ENCODE measurements at regions not wholly inside any gene's neighbourhood (a gene's known extent, or its start where the extent isn't known, plus 50 kb on each side); places are given as distances from the start of the nearest gene placed in this dataset.

DNA sequence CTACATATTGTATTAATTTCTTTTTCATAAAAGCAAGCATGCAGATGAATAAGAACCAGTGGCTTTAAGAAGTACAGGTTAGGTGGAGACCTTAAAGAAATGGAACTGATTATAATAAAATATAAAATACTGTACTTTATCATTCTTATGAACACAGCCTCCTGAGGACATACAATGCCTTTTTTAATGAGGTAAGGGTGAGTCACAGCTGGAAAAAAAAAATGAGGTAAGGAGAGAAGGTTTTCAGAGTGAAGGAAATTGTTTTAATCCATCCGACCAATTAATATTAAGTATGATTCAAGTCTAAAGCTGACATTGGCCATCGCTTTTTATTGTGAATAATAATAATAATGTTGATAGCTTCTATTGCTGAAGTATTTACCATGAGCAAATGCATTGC is 170.3 kb upstream of the SOX2 start:
- no peaks in the 10 kb centered on the region for H3K36me3 ChIP-seq (ENCODE audit: insufficient read depth, low read length)
- H3K4me1 Mint-ChIP-seq = no peaks in the 10 kb centered on the region
- H3K27me3 ChIP-seq (ENCODE audit: insufficient read depth, low read length, poor library complexity, severe bottlenecking) = no peaks in the 10 kb centered on the region
- no peak overlapping the region for H3K4me3 Mint-ChIP-seq
- ChIA-PET POLR2A (no interaction called here), CTCF (no interaction called here)
- no peaks in the 10 kb centered on the region for H3K27me3 Mint-ChIP-seq
- no peak overlapping the region for H3K27ac ChIP-seq (ENCODE audit: low read depth, low read length)
- no peak overlapping the region for H3K27ac Mint-ChIP-seq
- H3K36me3 Mint-ChIP-seq = no peaks in the 10 kb centered on the region
- H3K9me3 ChIP-seq (ENCODE audit: low read length) = no peaks in the 10 kb centered on the region
- H3K4me3 ChIP-seq (ENCODE audit: low read length) = no peak overlapping the region
- peaks cover 9 to 31% (median 20%) of the 10 kb centered on the region in 5 donors for H3K9me3 Mint-ChIP-seq
- no peak for DNase-seq
- no peaks in the 10 kb centered on the region for H3K4me1 ChIP-seq (ENCODE audit: insufficient read depth, low read length)

DNA sequence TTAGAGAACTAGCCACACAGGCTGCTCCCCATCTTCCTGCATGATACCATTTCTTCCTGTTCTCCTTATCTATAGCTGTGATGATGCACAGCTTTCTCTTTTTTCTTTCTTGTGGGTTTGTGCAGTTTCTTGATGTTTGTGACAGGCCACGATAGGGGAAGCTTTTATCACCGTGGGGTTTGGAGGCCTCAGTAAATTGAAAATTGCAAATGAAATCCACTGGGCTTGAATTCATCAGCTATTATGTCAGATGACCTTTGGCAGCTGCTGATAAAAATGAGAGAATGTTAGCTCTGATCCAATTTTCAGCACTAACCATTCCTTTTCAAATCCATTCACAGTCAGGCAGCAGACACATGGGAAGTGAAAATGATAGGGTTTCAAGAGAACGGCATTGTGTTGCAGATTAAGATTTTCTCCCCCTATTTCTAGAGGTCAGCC is 176.9 kb upstream of the SOX2 start:
- no peak overlapping the region for H3K4me3 Mint-ChIP-seq
- POLR2A ChIA-PET = no interaction called here
- no peak for DNase-seq
- Histone ChIP-seq H3K27me3 (ENCODE audit: insufficient read depth, low read length, poor library complexity, severe bottlenecking) (no peaks in the 10 kb centered on the region), H3K4me3 (ENCODE audit: low read length) (no peak overlapping the region), H3K27ac (ENCODE audit: low read depth, low read length) (no peak overlapping the region), H3K36me3 (ENCODE audit: insufficient read depth, low read length) (no peaks in the 10 kb centered on the region), H3K4me1 (ENCODE audit: insufficient read depth, low read length) (no peaks in the 10 kb centered on the region), H3K9me3 (ENCODE audit: low read length) (no peaks in the 10 kb centered on the region)
- no peaks in the 10 kb centered on the region for H3K27me3 Mint-ChIP-seq
- H3K9me3 Mint-ChIP-seq = peaks cover 2 to 33% (median 15%) of the 10 kb centered on the region in 5 donors
- CTCF ChIA-PET = no interaction called here
- H3K4me1 Mint-ChIP-seq = no peaks in the 10 kb centered on the region
- no peak overlapping the region for H3K27ac Mint-ChIP-seq
- no peaks in the 10 kb centered on the region for H3K36me3 Mint-ChIP-seq

DNA sequence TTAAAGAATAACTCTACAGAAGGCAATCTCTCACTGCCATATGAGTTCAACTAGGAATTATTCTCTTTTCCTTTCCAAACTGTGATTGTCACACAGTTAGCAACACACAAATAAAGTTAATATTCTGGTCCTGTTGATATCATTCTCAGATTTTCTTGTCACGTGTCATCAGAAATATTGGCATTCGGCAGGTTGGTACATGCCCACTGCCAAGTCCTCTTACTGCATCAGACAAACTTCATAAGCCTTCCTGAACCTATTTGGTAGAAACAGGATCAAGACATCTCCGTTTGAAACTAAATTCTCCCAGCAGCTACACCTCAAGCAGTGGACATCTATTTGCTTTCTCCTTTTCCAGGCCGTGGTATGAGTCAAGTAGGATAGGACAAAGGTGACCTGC is 177.9 kb upstream of the SOX2 start:
- ChIA-PET CTCF (no interaction called here), POLR2A (no interaction called here)
- Histone ChIP-seq H3K27me3 (ENCODE audit: insufficient read depth, low read length, poor library complexity, severe bottlenecking) (no peaks in the 10 kb centered on the region), H3K27ac (ENCODE audit: low read depth, low read length) (no peak overlapping the region), H3K4me3 (ENCODE audit: low read length) (no peak overlapping the region), H3K9me3 (ENCODE audit: low read length) (no peaks in the 10 kb centered on the region), H3K4me1 (ENCODE audit: insufficient read depth, low read length) (no peaks in the 10 kb centered on the region), H3K36me3 (ENCODE audit: insufficient read depth, low read length) (no peaks in the 10 kb centered on the region)
- no peaks in the 10 kb centered on the region for H3K27me3 Mint-ChIP-seq
- H3K9me3 Mint-ChIP-seq = peaks cover 3 to 32% (median 16%) of the 10 kb centered on the region in 5 donors
- DNase-seq = no peak
- peaks cover 0 to 1% (median 0%) of the 10 kb centered on the region in 3 donors for H3K36me3 Mint-ChIP-seq
- H3K4me3 Mint-ChIP-seq = no peak overlapping the region
- H3K4me1 Mint-ChIP-seq = no peaks in the 10 kb centered on the region
- H3K27ac Mint-ChIP-seq = no peak overlapping the region

DNA sequence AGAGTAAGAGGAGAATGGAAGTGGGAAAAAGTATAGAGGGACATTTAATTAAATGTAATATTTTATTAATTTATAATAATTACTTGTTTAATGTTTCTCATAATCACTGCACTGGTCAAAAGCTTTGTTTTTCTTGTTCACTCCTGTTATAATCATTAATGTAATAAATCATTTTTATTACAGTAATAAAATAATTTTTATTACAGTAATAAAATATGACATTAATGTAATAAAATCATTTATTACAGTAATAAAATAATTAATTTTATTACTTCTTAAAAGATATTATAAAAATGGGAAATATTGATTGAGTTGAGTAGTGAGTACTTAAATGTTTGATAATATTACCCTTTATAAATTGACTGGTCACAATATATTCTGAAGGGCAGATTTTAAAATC is 181.1 kb upstream of the SOX2 start:
- Mint-ChIP-seq H3K4me1 (no peaks in the 10 kb centered on the region), H3K4me3 (no peak overlapping the region), H3K27ac (no peak overlapping the region), H3K36me3 (peaks cover 0 to 1% (median 0%) of the 10 kb centered on the region in 3 donors), H3K9me3 (peaks cover 12 to 33% (median 18%) of the 10 kb centered on the region in 5 donors), H3K27me3 (no peaks in the 10 kb centered on the region)
- Histone ChIP-seq H3K27me3 (ENCODE audit: insufficient read depth, low read length, poor library complexity, severe bottlenecking) (no peaks in the 10 kb centered on the region), H3K27ac (ENCODE audit: low read depth, low read length) (no peak overlapping the region), H3K36me3 (ENCODE audit: insufficient read depth, low read length) (no peaks in the 10 kb centered on the region), H3K4me3 (ENCODE audit: low read length) (no peak overlapping the region), H3K4me1 (ENCODE audit: insufficient read depth, low read length) (no peaks in the 10 kb centered on the region), H3K9me3 (ENCODE audit: low read length) (no peaks in the 10 kb centered on the region)
- DNase-seq = no peak
- ChIA-PET CTCF (no interaction called here), POLR2A (no interaction called here)

DNA sequence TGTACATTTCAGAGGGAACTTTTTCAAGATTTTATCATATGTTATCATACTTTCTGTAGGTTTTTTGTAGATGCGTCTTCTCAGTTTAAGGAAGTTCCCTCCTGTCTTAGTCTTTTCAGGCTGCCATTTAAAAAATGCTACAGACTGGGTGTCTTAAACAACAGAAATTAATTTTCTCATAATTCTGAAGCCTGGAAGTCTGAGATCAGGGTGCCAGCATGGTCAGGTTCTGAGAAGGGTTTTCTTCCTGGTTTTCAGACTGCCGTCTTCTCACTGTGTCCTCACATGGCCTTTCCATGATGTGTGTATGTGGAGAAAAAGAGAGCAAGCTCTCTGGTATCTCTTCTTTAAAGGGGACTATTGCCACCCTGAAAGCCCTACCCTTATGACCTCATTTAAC is 189.9 kb upstream of the SOX2 start:
- H3K36me3 ChIP-seq (ENCODE audit: insufficient read depth, low read length) = no peaks in the 10 kb centered on the region
- H3K36me3 Mint-ChIP-seq = peaks cover 0 to 6% (median 0%) of the 10 kb centered on the region in 3 donors
- H3K4me1 Mint-ChIP-seq = no peaks in the 10 kb centered on the region
- no peak for DNase-seq
- no peak overlapping the region for H3K4me3 ChIP-seq (ENCODE audit: low read length)
- H3K4me3 Mint-ChIP-seq = no peak overlapping the region
- H3K4me1 ChIP-seq (ENCODE audit: insufficient read depth, low read length) = no peaks in the 10 kb centered on the region
- CTCF ChIA-PET = no interaction called here
- H3K9me3 Mint-ChIP-seq = peaks cover 21 to 33% (median 30%) of the 10 kb centered on the region in 5 donors
- H3K9me3 ChIP-seq (ENCODE audit: low read length) = no peaks in the 10 kb centered on the region
- POLR2A ChIA-PET = no interaction called here
- no peak overlapping the region for H3K27ac Mint-ChIP-seq
- H3K27ac ChIP-seq (ENCODE audit: low read depth, low read length) = no peak overlapping the region
- no peaks in the 10 kb centered on the region for H3K27me3 ChIP-seq (ENCODE audit: insufficient read depth, low read length, poor library complexity, severe bottlenecking)
- no peaks in the 10 kb centered on the region for H3K27me3 Mint-ChIP-seq

DNA sequence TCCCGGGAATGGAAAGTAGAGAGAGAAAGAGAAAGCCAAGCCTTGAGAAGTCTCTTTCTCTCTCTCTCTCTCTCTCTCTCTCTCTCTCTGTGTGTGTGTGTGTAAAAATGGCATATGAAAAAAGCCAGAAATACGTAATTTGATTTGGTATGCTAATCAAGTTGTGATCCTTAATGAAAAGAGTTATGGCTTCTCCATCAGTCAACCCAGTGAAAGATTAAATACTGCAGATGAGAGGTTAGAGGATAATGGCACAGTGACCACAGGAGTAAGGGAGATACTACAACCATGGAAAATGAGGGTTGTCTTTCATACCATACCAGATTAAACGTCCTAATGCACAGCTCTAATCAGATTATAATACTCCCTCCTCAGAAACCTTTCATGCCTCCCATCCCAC is 193.5 kb upstream of the SOX2 start:
- Histone ChIP-seq H3K27ac (ENCODE audit: low read depth, low read length) (no peak overlapping the region), H3K36me3 (ENCODE audit: insufficient read depth, low read length) (no peaks in the 10 kb centered on the region), H3K9me3 (ENCODE audit: low read length) (no peaks in the 10 kb centered on the region), H3K4me3 (ENCODE audit: low read length) (no peak overlapping the region), H3K4me1 (ENCODE audit: insufficient read depth, low read length) (no peaks in the 10 kb centered on the region), H3K27me3 (ENCODE audit: insufficient read depth, low read length, poor library complexity, severe bottlenecking) (no peaks in the 10 kb centered on the region)
- Mint-ChIP-seq H3K4me3 (no peak overlapping the region), H3K27me3 (no peaks in the 10 kb centered on the region), H3K9me3 (peaks cover 16 to 23% (median 20%) of the 10 kb centered on the region in 5 donors), H3K4me1 (no peaks in the 10 kb centered on the region), H3K27ac (no peak overlapping the region), H3K36me3 (no peaks in the 10 kb centered on the region)
- DNase-seq = no peak
- POLR2A ChIA-PET = no interaction called here
- CTCF ChIA-PET = no interaction called here

DNA sequence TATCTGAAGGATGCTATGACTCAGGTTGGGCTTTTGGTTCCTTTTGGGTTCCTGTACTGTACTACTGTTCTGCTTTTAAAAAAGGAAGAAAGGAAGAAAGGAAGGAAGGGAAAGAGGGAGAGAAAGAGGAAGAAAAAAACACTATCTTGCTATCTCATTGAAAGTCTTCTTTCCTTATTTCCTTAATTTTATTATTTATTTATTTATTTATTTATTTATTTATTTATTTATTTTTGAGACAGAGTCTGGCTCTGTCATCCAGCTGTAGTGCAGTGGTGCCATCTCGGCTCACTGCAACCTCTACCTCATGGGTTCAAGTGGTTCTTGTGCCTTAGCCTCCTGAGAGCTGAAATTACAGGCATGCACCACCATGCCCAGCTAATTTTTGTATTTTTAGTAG is 198.9 kb upstream of the SOX2 start:
- H3K27me3 Mint-ChIP-seq = no peaks in the 10 kb centered on the region
- H3K27ac Mint-ChIP-seq = no peak overlapping the region

DNA sequence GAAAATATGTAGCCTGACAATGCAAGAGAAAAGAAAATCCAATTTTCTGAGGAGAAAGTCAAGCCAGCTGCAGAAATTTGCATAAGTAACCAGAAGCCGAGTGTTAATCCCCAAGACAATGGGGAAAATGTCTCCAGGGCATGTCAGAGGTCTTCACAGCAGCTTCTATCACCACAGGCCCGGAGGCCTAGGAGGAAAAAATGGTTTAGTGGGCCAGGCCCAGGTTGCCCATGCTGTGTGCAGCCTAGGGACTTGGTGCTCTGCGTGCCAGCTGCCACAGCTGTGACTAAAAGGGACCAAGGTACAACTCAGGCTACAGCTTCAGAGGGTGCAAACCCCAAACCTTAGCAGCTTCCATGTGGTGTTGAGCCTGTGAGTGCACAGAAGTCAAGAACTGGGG is 201.2 kb upstream of the SOX2 start:
- H3K4me1 ChIP-seq (ENCODE audit: insufficient read depth, low read length) = no peaks in the 10 kb centered on the region
- Mint-ChIP-seq H3K4me3 (no peak overlapping the region), H3K9me3 (peaks cover 25 to 34% (median 28%) of the 10 kb centered on the region in 5 donors), H3K27ac (no peak overlapping the region), H3K36me3 (no peaks in the 10 kb centered on the region), H3K4me1 (no peaks in the 10 kb centered on the region), H3K27me3 (no peaks in the 10 kb centered on the region)
- H3K36me3 ChIP-seq (ENCODE audit: insufficient read depth, low read length) = no peaks in the 10 kb centered on the region
- ChIA-PET CTCF (no interaction called here), POLR2A (no interaction called here)
- H3K27me3 ChIP-seq (ENCODE audit: insufficient read depth, low read length, poor library complexity, severe bottlenecking) = no peaks in the 10 kb centered on the region
- no peak for DNase-seq
- no peak overlapping the region for H3K4me3 ChIP-seq (ENCODE audit: low read length)
- H3K27ac ChIP-seq (ENCODE audit: low read depth, low read length) = no peak overlapping the region
- H3K9me3 ChIP-seq (ENCODE audit: low read length) = peaks cover 4% of the 10 kb centered on the region

More for the DNA sequence above, 198.9 kb upstream of the SOX2 start:
- POLR2A ChIA-PET = no interaction called here
- no peak overlapping the region for H3K4me3 ChIP-seq (ENCODE audit: low read length)
- no peak overlapping the region for H3K27ac ChIP-seq (ENCODE audit: low read depth, low read length)
- no peaks in the 10 kb centered on the region for H3K4me1 ChIP-seq (ENCODE audit: insufficient read depth, low read length)
- no peaks in the 10 kb centered on the region for H3K36me3 ChIP-seq (ENCODE audit: insufficient read depth, low read length)
- no peak overlapping the region for H3K4me3 Mint-ChIP-seq
- no peaks in the 10 kb centered on the region for H3K4me1 Mint-ChIP-seq
- no peaks in the 10 kb centered on the region for H3K36me3 Mint-ChIP-seq
- no peak for DNase-seq
- no peaks in the 10 kb centered on the region for H3K27me3 ChIP-seq (ENCODE audit: insufficient read depth, low read length, poor library complexity, severe bottlenecking)
- peaks cover 22 to 38% (median 34%) of the 10 kb centered on the region in 5 donors for H3K9me3 Mint-ChIP-seq
- H3K9me3 ChIP-seq (ENCODE audit: low read length) = peaks cover 4% of the 10 kb centered on the region
- CTCF ChIA-PET = no interaction called here

DNA sequence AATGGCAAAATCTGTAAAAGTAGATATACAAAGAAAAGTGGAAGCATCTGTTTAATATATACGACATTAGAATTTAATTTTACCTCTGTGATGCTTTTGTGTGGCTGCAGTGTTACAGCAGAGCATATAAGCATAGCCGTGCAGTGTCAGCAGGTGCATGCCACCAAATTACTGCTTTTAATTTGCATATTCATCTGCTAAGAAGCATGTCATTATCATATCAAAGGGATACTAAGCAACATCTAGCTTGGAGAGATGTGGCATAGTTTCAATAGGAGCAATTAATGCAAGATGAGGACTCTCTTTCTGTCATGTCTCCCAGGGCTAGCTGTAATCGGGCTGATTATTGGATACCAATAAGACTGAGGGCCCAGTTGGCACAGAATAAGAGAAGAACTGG is 214.4 kb upstream of the SOX2 start:
- peaks cover 2 to 29% (median 8%) of the 10 kb centered on the region in 5 donors for H3K9me3 Mint-ChIP-seq
- no peaks in the 10 kb centered on the region for H3K27me3 Mint-ChIP-seq
- H3K4me3 Mint-ChIP-seq = no peak overlapping the region
- H3K27ac Mint-ChIP-seq = no peak overlapping the region
- no peaks in the 10 kb centered on the region for H3K36me3 ChIP-seq (ENCODE audit: insufficient read depth, low read length)
- POLR2A ChIA-PET = no interaction called here
- CTCF ChIA-PET = no interaction called here
- no peaks in the 10 kb centered on the region for H3K27me3 ChIP-seq (ENCODE audit: insufficient read depth, low read length, poor library complexity, severe bottlenecking)
- no peak for DNase-seq
- no peak overlapping the region for H3K27ac ChIP-seq (ENCODE audit: low read depth, low read length)
- H3K9me3 ChIP-seq (ENCODE audit: low read length) = no peaks in the 10 kb centered on the region
- no peak overlapping the region for H3K4me3 ChIP-seq (ENCODE audit: low read length)
- no peaks in the 10 kb centered on the region for H3K36me3 Mint-ChIP-seq
- no peaks in the 10 kb centered on the region for H3K4me1 Mint-ChIP-seq
- no peaks in the 10 kb centered on the region for H3K4me1 ChIP-seq (ENCODE audit: insufficient read depth, low read length)

All from CD8-positive, alpha-beta memory T cell (primary cell).